PC-9 (cell line): ENCODE measurements at regions not wholly inside any gene's neighbourhood (a gene's known extent, or its start where the extent isn't known, plus 50 kb on each side); places are given as distances from the start of the nearest gene placed in this dataset.

Experiments used
- CTCF ChIP-seq: fragments of 200-600 bp; sonication (generic); conservative IDR thresholded peaks from 2 replicates; pipeline ENCODE4 v1.6.1; 2017; ENCODE audit warnings: mixed run types, antibody characterized with exemption, mild to moderate bottlenecking, moderate library complexity
- EZH2 ChIP-seq: fragments of 200-600 bp; sonication (generic); IDR thresholded peaks from 2 replicates; pipeline ENCODE4 v1.8.0; 2017; ENCODE audit warnings: antibody characterized with exemption, low read depth

GRCh38 chr5:28512648-28513047, 1474.3 kb upstream of the CDH9 start:
- TF ChIP-seq CTCF, result no peak
- no peak for TF ChIP-seq EZH2
